ENCODE measurements at regions not wholly inside any gene's neighbourhood (a gene's known extent, or its start where the extent isn't known, plus 50 kb on each side); places are given as distances from the start of the nearest gene placed in this dataset.

DNA sequence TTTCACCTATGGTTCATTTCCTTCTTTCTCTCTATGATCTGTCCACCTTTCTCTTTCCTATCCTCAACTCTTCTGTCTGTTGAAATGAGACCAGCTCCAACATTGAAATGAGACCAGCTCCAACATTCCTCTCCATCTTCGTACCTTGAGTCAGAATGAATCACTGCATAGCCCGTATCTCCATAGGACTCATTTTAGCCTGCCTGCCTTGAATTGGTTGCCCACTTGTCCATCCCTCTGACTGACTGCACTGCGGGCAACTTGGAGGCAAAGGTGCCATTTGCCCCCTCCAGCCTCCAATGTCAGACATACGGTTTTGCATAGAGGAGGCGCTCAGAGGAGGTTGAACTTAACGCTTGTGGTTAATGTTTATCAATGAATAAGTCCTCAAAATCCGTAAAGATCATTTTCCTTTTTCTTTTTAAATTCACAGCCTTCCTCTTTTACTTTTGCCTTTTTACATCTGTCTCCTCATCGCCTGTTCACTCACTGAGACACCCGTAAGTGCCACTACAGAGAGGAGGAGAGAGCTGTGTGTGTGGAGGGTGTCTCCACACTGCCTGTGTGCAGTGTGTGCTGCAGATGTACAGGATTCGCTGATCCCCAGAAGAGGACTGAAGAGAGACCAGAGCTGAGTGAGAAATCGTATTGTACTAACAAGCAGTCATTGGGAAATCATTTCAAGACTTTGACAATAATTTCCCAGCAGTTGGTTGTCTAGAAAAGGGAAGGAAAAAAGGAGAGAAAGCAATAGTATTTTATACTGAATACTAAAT, 579.6 kb upstream of the MAP3K7 start:
- Mint-ChIP-seq H3K27ac (no peak overlapping the region), H3K4me3 (no peak overlapping the region), H3K4me1 (no peaks in the 10 kb centered on the region), H3K9me3 (no peaks in the 10 kb centered on the region), H3K27me3 (no peaks in the 10 kb centered on the region), H3K36me3 (ENCODE audit: low read depth) (no peaks in the 10 kb centered on the region)
- ATAC-seq (replicated peaks), result no peak

DNA sequence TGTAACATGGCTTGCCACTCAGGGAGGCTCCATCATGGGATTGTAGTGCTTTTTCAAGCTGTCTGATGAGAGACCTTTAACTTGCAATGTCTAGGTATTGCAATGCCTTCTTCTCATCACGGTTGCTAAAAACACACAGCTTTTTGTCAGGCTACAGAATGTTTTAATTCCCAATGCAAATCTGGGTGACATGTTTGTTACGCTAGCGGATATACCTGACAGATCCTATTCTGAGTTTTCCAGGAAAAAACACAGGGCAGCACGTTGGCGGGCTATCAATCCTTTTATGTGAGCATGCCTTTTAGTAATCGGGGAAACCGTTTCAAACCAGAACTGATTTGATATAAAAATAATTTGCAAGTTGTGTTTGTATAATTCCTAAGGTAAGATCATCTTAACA, 577.2 kb upstream of the MAP3K7 start:
- Mint-ChIP-seq H3K27me3 (no peaks in the 10 kb centered on the region), H3K4me1 (no peaks in the 10 kb centered on the region), H3K36me3 (ENCODE audit: low read depth) (no peaks in the 10 kb centered on the region), H3K27ac (no peak overlapping the region), H3K4me3 (no peak overlapping the region), H3K9me3 (no peaks in the 10 kb centered on the region)
- ATAC-seq (replicated peaks), result no peak

DNA sequence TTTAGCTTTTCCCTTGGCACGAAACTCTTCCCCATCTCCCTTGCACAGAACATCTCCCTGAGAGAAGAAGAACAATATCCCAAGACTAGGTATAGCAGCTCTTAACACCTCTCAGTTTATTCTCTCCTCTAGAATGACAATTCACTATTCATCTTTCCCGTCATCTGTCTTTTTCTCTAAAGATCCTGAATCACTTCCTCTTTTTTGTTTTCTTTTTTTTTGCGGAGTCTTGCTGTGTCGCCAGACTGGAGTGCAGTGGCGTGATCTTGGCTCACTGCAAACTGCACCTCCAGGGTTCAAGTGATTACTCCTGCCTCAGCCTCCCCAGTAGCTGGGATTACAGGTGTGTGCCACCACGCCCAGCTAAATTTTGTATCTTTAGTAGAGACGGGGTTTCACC, 574.4 kb upstream of the MAP3K7 start:
- Mint-ChIP-seq H3K4me3 (no peak overlapping the region), H3K9me3 (no peaks in the 10 kb centered on the region), H3K36me3 (ENCODE audit: low read depth) (no peaks in the 10 kb centered on the region), H3K27ac (no peak overlapping the region), H3K4me1 (no peaks in the 10 kb centered on the region), H3K27me3 (no peaks in the 10 kb centered on the region)
- ATAC-seq (replicated peaks), result no peak

DNA sequence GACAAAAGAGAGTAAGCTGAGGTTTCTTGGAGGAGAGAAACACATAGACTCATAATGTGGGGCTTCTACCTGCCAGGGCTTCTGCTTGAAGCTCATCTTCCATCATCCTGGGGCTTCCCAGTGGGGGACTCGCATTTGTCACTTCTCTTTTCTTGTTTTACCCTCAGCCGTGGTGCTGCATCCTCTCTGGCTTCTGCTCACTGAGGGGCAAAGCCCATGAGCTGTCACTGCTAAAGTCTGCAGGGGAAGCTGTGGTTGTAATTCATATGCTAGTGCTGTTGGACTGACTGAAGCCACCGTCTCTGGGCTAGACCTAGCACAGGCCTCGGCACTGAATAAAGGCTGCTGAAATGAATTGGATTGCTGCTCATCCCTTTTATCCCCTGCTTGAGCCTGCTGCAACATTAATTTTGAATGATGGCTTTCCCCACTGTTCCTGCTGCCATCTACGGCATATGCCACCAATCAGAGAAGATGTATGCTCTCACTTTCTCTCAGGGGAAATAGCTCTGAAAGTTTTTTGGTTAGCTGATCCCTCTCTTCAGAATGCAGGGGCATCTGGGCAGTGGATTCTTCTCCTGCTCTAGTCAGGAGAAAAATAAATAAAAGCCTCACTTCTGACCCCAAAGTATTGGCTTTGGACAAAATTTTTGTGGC, 568.4 kb upstream of the MAP3K7 start:
- Mint-ChIP-seq H3K4me3 (no peak overlapping the region), H3K27me3 (no peaks in the 10 kb centered on the region), H3K4me1 (no peaks in the 10 kb centered on the region), H3K36me3 (ENCODE audit: low read depth) (no peaks in the 10 kb centered on the region), H3K9me3 (no peaks in the 10 kb centered on the region), H3K27ac (no peak overlapping the region)
- ATAC-seq (replicated peaks), result no peak

DNA sequence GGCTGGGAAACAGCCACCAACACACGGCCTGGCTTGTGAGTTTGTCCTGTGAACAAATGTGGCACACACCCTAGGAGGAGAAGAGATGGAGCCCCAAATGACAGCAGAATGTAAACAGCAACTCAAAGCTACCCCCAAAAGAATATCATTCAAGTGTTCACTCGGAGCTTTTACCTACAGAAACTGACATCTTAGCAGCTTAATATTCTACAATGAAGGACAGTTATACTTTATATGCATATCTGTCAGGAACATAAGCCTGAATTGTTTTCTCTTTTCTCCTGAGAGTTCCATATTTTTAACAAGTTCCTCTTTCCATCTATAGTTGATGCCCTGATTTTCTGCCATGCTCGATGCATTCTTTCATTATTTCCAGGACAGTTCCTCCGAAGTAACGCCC, 566.0 kb upstream of the MAP3K7 start:
- ATAC-seq (replicated peaks), result no peak
- Mint-ChIP-seq H3K36me3 (ENCODE audit: low read depth) (no peaks in the 10 kb centered on the region), H3K9me3 (no peaks in the 10 kb centered on the region), H3K4me1 (no peaks in the 10 kb centered on the region), H3K27me3 (no peaks in the 10 kb centered on the region), H3K27ac (no peak overlapping the region), H3K4me3 (no peak overlapping the region)

DNA sequence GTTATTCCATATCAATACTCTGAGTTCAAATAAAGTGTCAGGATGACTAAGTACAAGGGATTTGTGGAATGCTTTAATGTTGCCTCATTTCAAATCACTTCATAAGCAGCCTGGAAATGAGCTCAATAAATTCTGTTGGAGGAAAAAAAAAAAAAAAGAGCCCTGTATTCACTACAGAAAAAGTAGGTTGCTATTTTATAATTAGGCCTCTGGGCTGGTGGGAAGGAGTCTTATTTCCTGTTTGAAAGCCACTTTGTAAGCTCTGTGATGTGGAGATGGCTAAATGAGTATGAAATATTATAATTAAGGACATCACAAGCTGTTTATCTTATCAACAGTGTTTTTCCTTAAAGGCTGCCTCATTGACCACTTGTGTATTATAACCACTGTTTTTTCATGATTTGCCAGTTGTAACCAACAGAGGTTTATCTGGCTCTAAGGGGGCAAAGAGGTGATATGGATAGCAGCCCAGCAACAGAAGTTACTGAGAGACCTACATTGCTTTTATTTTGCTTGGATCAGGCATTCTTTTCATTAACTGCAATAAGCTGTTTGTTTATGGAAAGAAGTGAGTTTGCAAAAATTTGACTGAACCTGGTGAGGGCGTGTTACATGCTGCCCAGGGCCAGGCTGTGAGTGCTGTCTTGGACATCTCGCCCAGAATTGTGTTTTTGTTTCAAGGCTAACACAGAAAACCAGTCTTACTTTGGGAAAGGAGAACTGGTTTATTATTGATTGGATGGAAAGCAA, 563.3 kb upstream of the MAP3K7 start:
- no peaks in the 10 kb centered on the region for H3K4me1 Mint-ChIP-seq
- ATAC-seq (replicated peaks), result no peak
- no peak overlapping the region for H3K27ac Mint-ChIP-seq
- H3K27me3 Mint-ChIP-seq, result peaks cover 3% of the 10 kb centered on the region
- H3K36me3 Mint-ChIP-seq (ENCODE audit: low read depth), result no peaks in the 10 kb centered on the region
- H3K9me3 Mint-ChIP-seq, result no peaks in the 10 kb centered on the region
- no peak overlapping the region for H3K4me3 Mint-ChIP-seq

DNA sequence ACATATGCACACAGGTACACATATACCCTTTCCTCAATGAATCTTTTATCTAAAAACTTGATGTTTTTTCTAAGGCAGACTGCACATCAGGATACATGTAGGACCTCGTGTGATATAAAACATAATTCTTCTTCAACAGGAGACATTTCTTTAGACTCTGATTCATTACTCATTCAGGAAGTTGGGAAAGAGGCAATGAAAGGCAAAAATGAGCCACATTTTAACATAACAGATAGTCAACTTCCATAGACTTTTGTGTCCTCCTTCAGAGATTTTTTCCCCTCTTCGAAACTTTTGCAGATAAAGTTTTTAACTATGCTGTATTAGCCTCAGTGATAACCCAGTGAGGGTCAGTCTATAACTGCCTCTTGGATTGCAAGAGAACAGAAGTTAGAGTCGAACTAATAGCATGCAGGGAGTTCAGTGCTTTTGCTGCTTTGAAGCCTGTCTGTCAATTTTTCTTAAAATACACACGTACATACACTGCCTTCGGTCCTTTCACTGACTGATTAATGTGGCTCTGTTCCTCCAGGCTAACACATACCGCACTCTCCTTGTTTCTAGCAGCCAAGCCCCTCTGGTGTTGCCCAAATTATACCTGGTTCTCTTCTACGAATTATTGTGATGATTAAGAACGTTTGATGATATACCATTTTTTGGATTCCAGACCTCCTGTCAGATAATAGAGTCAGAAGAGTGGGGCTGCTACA, 562.5 kb upstream of the MAP3K7 start:
- Mint-ChIP-seq H3K36me3 (ENCODE audit: low read depth) (no peaks in the 10 kb centered on the region), H3K4me3 (no peak overlapping the region), H3K4me1 (no peaks in the 10 kb centered on the region), H3K27ac (no peak overlapping the region), H3K27me3 (peaks cover 3% of the 10 kb centered on the region), H3K9me3 (no peaks in the 10 kb centered on the region)
- no peak for ATAC-seq (replicated peaks)

DNA sequence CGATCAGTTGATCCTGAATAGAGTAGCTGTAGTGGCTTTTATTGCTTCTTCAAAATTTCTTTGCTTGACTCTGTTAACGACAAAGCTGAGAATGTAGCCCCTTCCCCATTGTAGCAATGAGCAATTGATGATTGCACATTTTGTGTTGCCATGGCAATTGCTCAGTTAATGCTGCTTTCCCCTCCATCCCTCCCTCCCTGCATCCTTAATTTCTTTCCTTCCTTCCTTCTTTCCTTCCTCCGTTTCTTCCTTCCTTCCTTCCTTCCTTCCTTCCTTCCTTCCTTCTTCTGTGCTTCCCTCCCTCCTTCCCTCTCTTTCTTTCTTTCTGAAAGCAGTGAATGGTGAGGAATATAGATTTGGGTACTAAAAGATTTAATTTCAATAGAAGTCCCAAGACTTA, 557.3 kb upstream of the MAP3K7 start:
- no peaks in the 10 kb centered on the region for H3K4me1 Mint-ChIP-seq
- ATAC-seq (replicated peaks), result no peak

DNA sequence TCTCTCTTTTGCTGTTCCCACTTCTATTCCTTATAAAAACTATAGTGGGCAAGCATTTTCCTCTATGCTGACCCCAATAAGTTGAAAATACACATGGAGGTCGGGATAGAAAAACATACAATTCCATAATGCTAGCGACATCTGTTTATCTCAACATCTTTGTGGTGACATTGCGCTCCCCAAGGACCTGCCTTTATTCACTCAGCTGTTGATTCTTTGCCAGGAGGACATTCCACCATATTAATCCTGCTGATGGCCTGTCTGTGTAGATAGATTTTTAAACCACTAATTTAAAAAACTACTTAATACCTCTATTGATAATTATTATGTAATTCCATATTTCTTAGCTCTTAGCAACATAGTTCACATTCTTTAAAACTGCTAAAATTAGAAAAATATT, 555.3 kb upstream of the MAP3K7 start:
- Mint-ChIP-seq H3K4me3 (no peak overlapping the region), H3K36me3 (ENCODE audit: low read depth) (no peaks in the 10 kb centered on the region), H3K27me3 (peaks cover 9% of the 10 kb centered on the region), H3K27ac (no peak overlapping the region), H3K9me3 (no peaks in the 10 kb centered on the region), H3K4me1 (no peaks in the 10 kb centered on the region)
- ATAC-seq (replicated peaks), result no peak

More for the DNA sequence above, 557.3 kb upstream of the MAP3K7 start:
- H3K9me3 Mint-ChIP-seq, result no peaks in the 10 kb centered on the region
- no peak overlapping the region for H3K4me3 Mint-ChIP-seq
- H3K27me3 Mint-ChIP-seq, result peaks cover 9% of the 10 kb centered on the region
- no peaks in the 10 kb centered on the region for H3K36me3 Mint-ChIP-seq (ENCODE audit: low read depth)
- no peak overlapping the region for H3K27ac Mint-ChIP-seq

DNA sequence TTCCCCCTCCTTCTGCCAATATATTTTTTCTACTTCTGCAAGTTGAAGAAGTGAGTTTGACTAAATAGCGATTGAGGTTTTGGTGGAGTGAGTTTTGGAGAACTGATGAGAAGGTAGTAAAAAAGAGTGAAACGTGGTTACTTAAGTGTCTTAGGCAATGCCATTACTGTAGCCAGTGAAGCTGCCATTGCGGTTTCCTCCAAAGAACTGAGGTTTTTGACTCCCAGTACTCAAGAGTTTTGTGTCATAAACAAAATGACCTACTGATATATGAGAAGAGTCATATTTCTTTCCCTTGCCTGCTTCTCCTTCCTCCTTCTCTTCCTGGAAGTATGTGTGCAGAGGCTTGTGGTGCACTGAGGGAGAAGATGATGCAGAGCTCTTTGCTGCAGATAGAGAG, 554.5 kb upstream of the MAP3K7 start:
- Mint-ChIP-seq H3K9me3 (no peaks in the 10 kb centered on the region), H3K27me3 (peaks cover 9% of the 10 kb centered on the region), H3K4me3 (no peak overlapping the region), H3K36me3 (ENCODE audit: low read depth) (no peaks in the 10 kb centered on the region), H3K27ac (no peak overlapping the region), H3K4me1 (no peaks in the 10 kb centered on the region)
- no peak for ATAC-seq (replicated peaks)

DNA sequence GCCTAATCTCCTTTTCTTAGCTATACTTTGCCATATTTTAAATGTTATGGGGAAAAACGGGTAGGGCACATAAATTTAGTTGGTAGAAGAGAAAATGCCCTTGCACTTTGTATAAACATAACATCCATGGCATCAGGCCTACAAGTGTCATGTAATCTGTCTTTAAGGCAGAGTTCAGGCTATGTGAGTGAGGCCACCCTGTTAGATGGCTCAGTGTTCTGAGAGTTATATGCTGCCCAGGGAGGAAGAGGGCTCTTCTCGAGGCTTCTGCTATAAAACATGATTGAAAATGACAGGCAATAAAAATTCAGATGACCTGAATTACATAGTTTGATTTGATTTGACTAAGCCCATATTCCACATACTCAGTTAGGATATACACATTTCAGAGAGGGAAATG, 553.6 kb upstream of the MAP3K7 start:
- Mint-ChIP-seq H3K36me3 (ENCODE audit: low read depth) (no peaks in the 10 kb centered on the region), H3K27me3 (peaks cover 9% of the 10 kb centered on the region)

DNA sequence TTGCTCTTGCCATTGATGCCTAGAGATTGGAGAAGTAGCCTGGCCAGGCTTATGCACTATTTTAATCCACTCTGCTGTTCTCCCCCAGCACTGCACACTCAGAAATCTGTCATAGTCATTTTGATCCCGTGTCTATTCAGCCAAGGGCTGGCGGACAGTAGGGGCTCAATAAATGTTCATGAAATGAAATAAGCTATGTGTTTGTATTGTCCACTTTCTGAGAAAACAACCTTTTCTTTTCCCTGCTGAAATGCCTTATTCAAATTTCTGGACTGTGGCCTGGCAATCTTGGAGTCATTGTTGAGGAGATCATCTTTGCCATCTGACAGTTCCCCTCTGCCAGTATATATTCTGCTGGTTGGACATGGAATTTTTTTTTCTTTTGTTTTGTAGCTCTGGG, 550.4 kb upstream of the MAP3K7 start:
- Mint-ChIP-seq H3K36me3 (ENCODE audit: low read depth) (no peaks in the 10 kb centered on the region), H3K27ac (no peak overlapping the region), H3K9me3 (no peaks in the 10 kb centered on the region), H3K4me3 (no peak overlapping the region), H3K4me1 (no peaks in the 10 kb centered on the region), H3K27me3 (peaks cover 4% of the 10 kb centered on the region)
- no peak for ATAC-seq (replicated peaks)

More for the DNA sequence above, 553.6 kb upstream of the MAP3K7 start:
- H3K27ac Mint-ChIP-seq, result no peak overlapping the region
- ATAC-seq (replicated peaks), result no peak
- H3K4me3 Mint-ChIP-seq, result no peak overlapping the region
- no peaks in the 10 kb centered on the region for H3K4me1 Mint-ChIP-seq
- no peaks in the 10 kb centered on the region for H3K9me3 Mint-ChIP-seq

DNA sequence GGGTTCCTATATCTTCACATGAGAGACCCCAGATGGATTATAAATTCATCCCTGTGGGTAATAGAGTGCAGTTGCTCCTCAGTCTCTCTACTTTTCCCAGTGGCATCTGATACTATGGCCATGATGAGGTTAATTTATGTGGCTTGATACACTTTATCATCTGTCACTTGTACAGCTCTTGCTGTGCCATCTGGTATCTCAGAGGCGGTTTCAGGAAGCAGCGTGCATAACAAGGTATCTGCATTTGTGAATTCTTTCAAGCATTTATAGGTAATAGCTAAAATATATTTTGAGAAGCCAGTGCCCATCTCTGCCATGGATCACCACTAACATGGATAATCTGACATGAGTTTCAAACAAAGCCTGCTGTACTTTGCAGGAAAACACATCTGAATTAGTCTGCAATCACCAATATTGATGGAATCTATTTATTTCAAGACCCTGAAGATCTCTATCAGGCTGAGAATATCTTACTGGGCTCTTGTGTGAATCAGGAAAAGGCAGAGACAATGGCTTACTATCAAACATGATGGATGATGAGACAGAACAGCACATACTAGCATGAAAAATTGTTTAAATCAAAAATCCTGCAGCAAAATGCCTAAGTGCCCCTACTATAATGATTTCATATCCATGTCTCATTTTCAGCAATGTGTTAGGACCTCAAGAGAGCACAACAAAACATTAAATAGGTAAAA, 548.7 kb upstream of the MAP3K7 start:
- ATAC-seq (replicated peaks), result no peak
- Mint-ChIP-seq H3K4me1 (no peaks in the 10 kb centered on the region), H3K9me3 (no peaks in the 10 kb centered on the region), H3K27ac (no peak overlapping the region), H3K27me3 (peaks cover 4% of the 10 kb centered on the region), H3K36me3 (ENCODE audit: low read depth) (no peaks in the 10 kb centered on the region), H3K4me3 (no peak overlapping the region)

DNA sequence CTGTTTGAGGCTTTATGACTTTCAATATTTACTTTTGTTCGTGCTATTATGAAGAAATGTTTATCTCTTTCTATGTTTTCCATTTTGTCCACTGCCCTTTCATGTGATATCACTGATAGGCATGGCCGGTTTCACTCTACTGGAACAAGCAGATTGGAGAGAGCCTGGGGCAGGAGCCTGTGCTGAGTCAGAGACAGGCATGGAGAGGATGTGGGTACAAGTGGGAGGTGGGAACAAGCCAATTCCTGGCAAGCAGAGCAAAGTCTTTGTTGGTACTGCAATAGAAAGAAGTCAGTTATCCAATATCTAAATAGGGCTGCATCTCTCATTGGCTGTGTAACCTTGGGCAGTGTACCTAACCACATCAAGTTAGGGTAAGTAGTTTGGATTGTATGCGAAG, 545.6 kb upstream of the MAP3K7 start:
- no peak for ATAC-seq (replicated peaks)
- Mint-ChIP-seq H3K9me3 (no peaks in the 10 kb centered on the region), H3K36me3 (ENCODE audit: low read depth) (no peaks in the 10 kb centered on the region), H3K27me3 (no peaks in the 10 kb centered on the region), H3K4me1 (no peaks in the 10 kb centered on the region), H3K4me3 (no peak overlapping the region), H3K27ac (no peak overlapping the region)
